Transverse colon (tissue), 4 donors: ENCODE measurements at regions not wholly inside any gene's neighbourhood (a gene's known extent, or its start where the extent isn't known, plus 50 kb on each side); places are given as distances from the start of the nearest gene placed in this dataset.

ENCODE experiments used
- POLR2A ChIP-seq: fragments of 450-650 bp; IDR thresholded peaks from one replicate; pipeline ENCODE4 v1.6.1; 2016; ENCODE audit warnings: antibody characterized with exemption, mild to moderate bottlenecking, moderate library complexity
- POLR2AphosphoS5 ChIP-seq, 3 donors: sonication (generic); formaldehyde crosslinking; IDR thresholded peaks; one replicate each; pipeline ENCODE4 v1.6.1; 2016; ENCODE audit warnings: antibody characterized with exemption in 3 of 3
- TF ChIP-seq, protein P1 (sequence below), 5 experiments: fragments of 200-600 bp in 3 of 5; fragments of 450-650 bp in 2 of 5; sonication (generic) in 3 of 5; IDR thresholded peaks; 1 replicate in 2 of 5; 2 replicates in 3 of 5; pipeline ENCODE4 v1.5.1; 2016 to 2017; ENCODE audit warnings: antibody characterized with exemption in 5 of 5, inconsistent platforms in 3 of 5, mild to moderate bottlenecking in 2 of 5, moderate library complexity in 1 of 5

DNA sequence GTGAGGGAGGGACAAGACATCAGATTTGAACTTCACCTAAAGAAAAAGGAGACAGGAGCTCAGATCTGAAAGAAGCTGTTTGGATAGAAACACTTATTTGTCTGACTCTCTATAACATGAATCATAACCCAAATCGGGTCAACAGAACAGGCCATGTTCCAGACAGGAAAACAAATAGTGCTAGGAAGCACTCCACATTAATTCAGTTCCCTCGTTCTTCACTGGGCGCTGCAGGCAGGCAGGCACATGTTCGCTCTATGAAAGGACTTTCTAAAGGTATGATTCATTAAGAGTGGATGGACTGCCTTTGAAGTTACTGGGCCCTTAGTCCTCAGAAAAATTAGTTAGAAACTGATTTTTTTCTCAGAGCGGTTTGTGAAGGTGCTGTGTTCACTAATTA is 137.5 kb upstream of the TRPC6 start:
- TF ChIP-seq, protein P1, sequence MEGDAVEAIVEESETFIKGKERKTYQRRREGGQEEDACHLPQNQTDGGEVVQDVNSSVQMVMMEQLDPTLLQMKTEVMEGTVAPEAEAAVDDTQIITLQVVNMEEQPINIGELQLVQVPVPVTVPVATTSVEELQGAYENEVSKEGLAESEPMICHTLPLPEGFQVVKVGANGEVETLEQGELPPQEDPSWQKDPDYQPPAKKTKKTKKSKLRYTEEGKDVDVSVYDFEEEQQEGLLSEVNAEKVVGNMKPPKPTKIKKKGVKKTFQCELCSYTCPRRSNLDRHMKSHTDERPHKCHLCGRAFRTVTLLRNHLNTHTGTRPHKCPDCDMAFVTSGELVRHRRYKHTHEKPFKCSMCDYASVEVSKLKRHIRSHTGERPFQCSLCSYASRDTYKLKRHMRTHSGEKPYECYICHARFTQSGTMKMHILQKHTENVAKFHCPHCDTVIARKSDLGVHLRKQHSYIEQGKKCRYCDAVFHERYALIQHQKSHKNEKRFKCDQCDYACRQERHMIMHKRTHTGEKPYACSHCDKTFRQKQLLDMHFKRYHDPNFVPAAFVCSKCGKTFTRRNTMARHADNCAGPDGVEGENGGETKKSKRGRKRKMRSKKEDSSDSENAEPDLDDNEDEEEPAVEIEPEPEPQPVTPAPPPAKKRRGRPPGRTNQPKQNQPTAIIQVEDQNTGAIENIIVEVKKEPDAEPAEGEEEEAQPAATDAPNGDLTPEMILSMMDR (IDR thresholded peaks at IDR 0.05) = no peak
- no peak for TF ChIP-seq POLR2A
- no peak for TF ChIP-seq POLR2AphosphoS5 (IDR thresholded peaks at IDR 0.05)
